Testis (tissue), 2 donors: ENCODE measurements at regions not wholly inside any gene's neighbourhood (a gene's known extent, or its start where the extent isn't known, plus 50 kb on each side); places are given as distances from the start of the nearest gene placed in this dataset.

ENCODE experiments used
- CTCF ChIP-seq, 3 experiments: fragments of 450-650 bp in 2 of 3; fragments of 200-600 bp in 1 of 3; sonication (generic) in 1 of 3; IDR thresholded peaks; one replicate each; pipeline ENCODE4 v1.5.1; 2016 to 2019; ENCODE audit warnings: antibody characterized with exemption in 3 of 3, mild to moderate bottlenecking in 2 of 3, moderate library complexity in 1 of 3
- POLR2A ChIP-seq: fragments of 450-650 bp; IDR thresholded peaks from one replicate; pipeline ENCODE4 v1.6.1; 2017; ENCODE audit warnings: antibody characterized with exemption, mild to moderate bottlenecking, moderate library complexity

GRCh38 chr2:35978218-35978617 is 377.4 kb upstream of the CRIM1 start:
- TF ChIP-seq CTCF (IDR thresholded peaks at IDR 0.05) = no peak
- no peak for TF ChIP-seq POLR2A
